ENCODE measurements at regions not wholly inside any gene's neighbourhood (a gene's known extent, or its start where the extent isn't known, plus 50 kb on each side); places are given as distances from the start of the nearest gene placed in this dataset.

GRCh38 chr5:135657536-135658305 is 78.9 kb upstream of the CXCL14 start:
- DNase-seq: no peak

GRCh38 chr5:135655468-135655815 is 76.7 kb upstream of the CXCL14 start:
- DNase-seq: no peak

GRCh38 chr5:135654761-135655467 is 76.1 kb upstream of the CXCL14 start:
- DNase-seq: no peak

GRCh38 chr5:135651156-135651555 is 72.4 kb upstream of the CXCL14 start:
- no peak for DNase-seq

GRCh38 chr5:135650081-135650480 is 71.3 kb upstream of the CXCL14 start:
- no peak for DNase-seq

DNA sequence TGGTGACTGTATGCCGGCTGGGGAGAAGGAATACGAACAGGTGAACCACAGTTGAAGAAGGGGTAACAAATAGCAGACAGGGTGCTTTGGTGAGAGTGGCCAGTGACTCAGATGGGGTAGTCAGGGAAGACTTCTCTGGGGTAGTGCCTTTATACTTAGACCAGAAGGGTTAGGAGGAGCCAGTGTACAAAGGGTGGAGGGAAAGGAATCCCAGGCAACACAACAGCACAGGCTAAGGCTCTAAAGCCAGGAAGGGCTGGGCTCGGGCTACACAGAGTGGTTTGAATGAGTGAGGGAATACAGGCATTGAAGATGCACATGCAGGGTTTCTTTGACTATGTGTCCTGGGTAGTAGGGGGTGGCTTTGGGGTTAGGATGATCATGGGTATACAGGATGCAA is 70.6 kb upstream of the CXCL14 start:
- DNase-seq: no peak

- DNase-seq: no peak
These were observed 69.3 kb upstream of the CXCL14 start for GRCh38 chr5:135648116-135648515.

DNA sequence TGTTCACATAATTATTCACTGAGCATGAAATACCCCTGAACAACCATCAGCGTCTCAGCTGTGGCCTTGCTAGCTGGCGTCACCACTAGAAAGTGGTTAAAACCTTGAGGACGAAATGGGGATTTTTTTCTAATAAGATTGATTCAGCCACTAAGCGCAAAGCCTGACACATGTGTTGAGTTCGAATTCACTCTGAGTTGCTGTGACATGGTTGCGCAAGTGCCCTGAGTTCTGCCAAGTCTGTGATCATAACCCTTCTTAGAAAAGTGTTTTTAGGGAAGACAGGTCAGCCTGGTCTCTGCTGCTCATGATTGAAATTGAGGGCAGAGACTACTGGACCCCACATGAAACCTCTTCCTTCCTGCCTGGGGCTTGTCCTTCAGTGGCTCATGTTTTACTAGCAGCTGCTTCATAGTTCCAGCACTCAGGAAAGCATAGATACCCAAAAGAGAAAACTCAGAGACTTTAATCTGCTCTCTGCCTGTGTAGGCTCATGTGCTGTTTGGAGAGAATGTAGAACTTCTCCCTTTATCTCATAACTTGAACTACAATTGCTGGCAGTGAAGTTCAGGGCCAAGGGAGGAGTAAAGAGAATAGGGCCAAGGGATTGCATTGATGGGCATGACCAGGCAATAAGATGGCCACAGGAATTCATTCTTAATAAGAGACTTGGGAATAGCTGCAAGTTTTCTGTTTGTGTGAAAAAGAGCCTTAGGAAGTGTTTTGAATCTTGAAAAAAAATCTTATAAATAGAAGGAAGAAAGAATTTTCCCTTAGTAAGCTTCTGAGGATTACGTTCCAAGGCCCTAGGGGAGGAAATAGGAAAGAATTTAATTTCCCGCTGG is 66.8 kb upstream of the CXCL14 start:
- no peak for DNase-seq

- DNase-seq: no peak
These were observed 66.0 kb upstream of the CXCL14 start for GRCh38 chr5:135644816-135645215.

- no peak for DNase-seq
These were observed 65.3 kb upstream of the CXCL14 start for GRCh38 chr5:135643881-135644766.

DNA sequence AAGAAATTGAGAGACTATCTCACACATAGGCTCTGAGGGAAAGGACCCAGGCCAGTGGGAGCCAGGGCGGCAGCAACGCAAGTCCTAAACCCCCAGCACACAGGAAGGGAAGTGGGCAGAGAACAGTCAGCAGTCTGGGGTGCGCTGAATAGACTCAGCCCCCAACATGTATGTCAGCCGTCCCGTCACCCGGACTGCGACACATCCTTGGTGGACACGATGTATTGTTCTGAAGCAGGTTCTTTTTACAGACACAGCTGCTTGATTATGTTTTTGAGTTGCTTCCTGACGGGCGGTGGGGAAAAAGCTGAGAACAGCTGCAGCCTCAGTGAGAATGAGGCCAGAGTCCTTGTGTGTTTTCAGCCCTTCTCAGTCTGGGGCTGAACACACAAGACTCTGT is 64.1 kb upstream of the CXCL14 start:
- no peak for DNase-seq

DNA sequence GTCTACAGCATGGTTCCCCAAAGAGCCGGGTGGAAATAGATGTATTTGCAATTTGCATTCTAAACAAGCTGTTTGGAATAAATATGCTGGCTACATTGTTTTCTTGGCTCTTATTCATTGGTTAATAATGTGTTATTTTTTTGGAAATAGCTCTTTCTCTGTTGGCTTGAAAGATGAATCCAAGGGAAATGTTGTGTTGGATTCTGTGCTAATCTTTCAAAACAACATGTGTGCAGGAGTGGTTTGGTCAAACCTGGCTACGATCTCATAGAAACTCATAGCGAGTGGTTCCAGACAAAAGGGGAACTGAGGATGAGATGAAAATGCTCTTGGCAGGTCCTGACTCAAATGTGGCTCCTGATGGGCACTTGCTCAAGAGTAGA is 63.7 kb upstream of the CXCL14 start:
- no peak for DNase-seq

- no peak for DNase-seq
These were observed 63.1 kb upstream of the CXCL14 start for GRCh38 chr5:135641734-135642487.

- no peak for DNase-seq
These were observed 62.5 kb upstream of the CXCL14 start for GRCh38 chr5:135641319-135641718.

DNA sequence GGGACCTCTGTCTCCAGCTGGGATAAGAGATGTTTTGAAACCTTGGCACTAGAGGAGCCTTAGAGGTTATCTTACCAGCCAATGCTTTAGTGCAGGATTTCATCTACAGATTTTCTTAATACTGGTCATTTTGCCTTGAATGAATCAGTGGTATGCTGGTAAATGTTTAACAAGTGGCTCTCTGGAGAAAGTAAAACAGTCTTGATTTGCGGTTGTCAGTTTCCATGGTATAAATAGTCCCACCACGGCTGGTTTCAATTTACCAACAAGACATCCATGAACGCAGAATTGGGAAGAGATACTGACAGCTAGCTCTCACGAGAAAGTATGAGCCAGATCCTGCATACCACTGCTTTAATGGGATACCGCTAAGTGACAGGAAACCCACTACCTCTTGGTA is 56.7 kb upstream of the CXCL14 start:
- no peak for DNase-seq

DNA sequence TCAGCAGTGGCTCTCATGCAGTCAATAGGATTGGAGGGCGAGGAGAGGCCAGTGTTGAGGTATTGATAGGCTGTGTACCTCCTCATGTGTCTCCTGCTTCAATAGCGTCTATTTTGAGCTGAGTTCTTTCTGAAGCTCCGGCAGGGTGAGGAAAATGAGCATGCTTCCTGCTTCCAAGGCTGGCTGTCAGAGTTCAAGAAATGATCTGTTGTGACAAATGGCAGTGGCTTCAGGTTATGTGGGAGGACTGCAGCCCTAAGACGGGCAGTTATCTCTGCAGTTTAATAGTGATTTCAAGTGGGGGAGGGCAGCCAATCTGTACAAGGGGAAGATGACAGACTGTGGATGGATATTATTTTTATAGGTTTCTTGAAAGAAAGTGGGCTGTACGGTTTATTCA is 54.0 kb upstream of the CXCL14 start:
- no peak for DNase-seq

GRCh38 chr5:135631391-135631790 is 52.6 kb upstream of the CXCL14 start:
- DNase-seq: no peak

DNA sequence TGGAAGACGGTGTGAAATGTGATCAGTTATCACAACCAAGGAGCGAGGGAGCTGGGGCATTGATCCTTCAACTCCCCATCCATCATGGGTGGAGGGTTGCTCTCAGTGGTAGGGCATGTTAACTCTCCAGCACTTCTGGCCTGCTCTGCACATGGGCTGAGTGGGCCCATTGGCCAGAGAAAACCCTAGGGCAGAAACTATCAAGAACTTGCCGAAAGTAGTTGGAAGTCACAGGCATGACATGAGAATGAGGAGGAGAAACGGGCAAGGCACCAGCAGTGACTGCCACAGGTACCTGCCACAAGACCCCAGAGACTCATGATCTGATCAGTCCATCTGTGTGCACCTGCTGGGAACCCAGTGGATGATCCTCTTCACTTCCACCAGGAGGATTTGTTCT is 50.9 kb upstream of the CXCL14 start:
- no peak for DNase-seq

- DNase-seq: no peak
These were observed 50.2 kb upstream of the CXCL14 start for GRCh38 chr5:135628771-135629563.
